Type B pancreatic cell (in vitro differentiated cells): ENCODE measurements at regions not wholly inside any gene's neighbourhood (a gene's known extent, or its start where the extent isn't known, plus 50 kb on each side); places are given as distances from the start of the nearest gene placed in this dataset.

Experiments
- DNase-seq: peaks from one replicate; pipeline ENCODE4 v3.0.0; 2021; ENCODE audit warnings: mixed read lengths; ENCODE audit not compliant: unreplicated experiment; ENCODE audit errors: extremely low spot score
- H3K27ac Mint-ChIP-seq: 2 replicates; pipeline ENCODE4 v1.8.0; 2021; ENCODE audit warnings: mild to moderate bottlenecking, mixed read lengths
- H3K27me3 Mint-ChIP-seq: 2 replicates; pipeline ENCODE4 v1.8.0; 2021; ENCODE audit warnings: mixed read lengths
- H3K36me3 Mint-ChIP-seq: 2 replicates; pipeline ENCODE4 v1.8.0; 2021; ENCODE audit warnings: mixed read lengths
- H3K4me1 Mint-ChIP-seq: one replicate; pipeline ENCODE4 v1.8.0; 2021; ENCODE audit warnings: mixed read lengths; ENCODE audit not compliant: unreplicated experiment
- H3K4me3 Mint-ChIP-seq: 2 replicates; pipeline ENCODE4 v1.8.0; 2021; ENCODE audit warnings: mild to moderate bottlenecking, mixed read lengths
- H3K9me3 Mint-ChIP-seq: 2 replicates; pipeline ENCODE4 v1.8.0; 2021; ENCODE audit warnings: mixed read lengths
- CTCF ChIP-seq: fragments of 200-600 bp; sonication (generic); conservative IDR thresholded peaks from 2 replicates; pipeline ENCODE4 v1.5.0; 2021; ENCODE audit warnings: antibody characterized with exemption, mild to moderate bottlenecking

GRCh38 chr22:42326801-42327200 is 56.3 kb upstream of the TCF20 start:
- Mint-ChIP-seq H3K4me1 (peaks cover 42% of the 10 kb centered on the region), H3K36me3 (no peaks in the 10 kb centered on the region), H3K4me3 (no peak overlapping the region), H3K27me3 (peaks cover 13% of the 10 kb centered on the region), H3K27ac (no peak overlapping the region), H3K9me3 (no peaks in the 10 kb centered on the region)
- no peak for TF ChIP-seq CTCF
- no peak for DNase-seq

- H3K9me3 Mint-ChIP-seq: no peaks in the 10 kb centered on the region
- DNase-seq: no peak
- H3K36me3 Mint-ChIP-seq: no peaks in the 10 kb centered on the region
- peaks cover 39% of the 10 kb centered on the region for H3K4me1 Mint-ChIP-seq
- H3K27me3 Mint-ChIP-seq: peaks cover 9% of the 10 kb centered on the region
- H3K27ac Mint-ChIP-seq: no peak overlapping the region
- TF ChIP-seq CTCF: no peak
- no peak overlapping the region for H3K4me3 Mint-ChIP-seq
Observed at GRCh38 chr22:42326301-42326700, 55.8 kb upstream of the TCF20 start.

- peaks cover 7% of the 10 kb centered on the region for H3K27me3 Mint-ChIP-seq
- peaks cover 40% of the 10 kb centered on the region for H3K4me1 Mint-ChIP-seq
- H3K9me3 Mint-ChIP-seq: no peaks in the 10 kb centered on the region
Observed at GRCh38 chr22:42324990-42325710, 54.7 kb upstream of the TCF20 start.

GRCh38 chr22:42324566-42324965 is 54.1 kb upstream of the TCF20 start:
- no peak overlapping the region for H3K4me3 Mint-ChIP-seq
- peaks cover 43% of the 10 kb centered on the region for H3K4me1 Mint-ChIP-seq
- TF ChIP-seq CTCF: no peak
- H3K27me3 Mint-ChIP-seq: peaks cover 7% of the 10 kb centered on the region
- no peak overlapping the region for H3K27ac Mint-ChIP-seq
- no peak for DNase-seq
- H3K36me3 Mint-ChIP-seq: no peaks in the 10 kb centered on the region
- no peaks in the 10 kb centered on the region for H3K9me3 Mint-ChIP-seq

More at GRCh38 chr22:42324990-42325710, 54.7 kb upstream of the TCF20 start:
- H3K36me3 Mint-ChIP-seq: no peaks in the 10 kb centered on the region
- no peak overlapping the region for H3K27ac Mint-ChIP-seq
- no peak for TF ChIP-seq CTCF
- H3K4me3 Mint-ChIP-seq: no peak overlapping the region
- no peak for DNase-seq

- Mint-ChIP-seq H3K4me3 (no peak overlapping the region), H3K9me3 (no peaks in the 10 kb centered on the region), H3K36me3 (no peaks in the 10 kb centered on the region), H3K27me3 (peaks cover 3% of the 10 kb centered on the region), H3K27ac (no peak overlapping the region), H3K4me1 (peaks cover 38% of the 10 kb centered on the region)
- DNase-seq: no peak
- no peak for TF ChIP-seq CTCF
Observed at GRCh38 chr22:42323971-42324370, 53.5 kb upstream of the TCF20 start.
